H9 (cell line): ENCODE measurements at regions not wholly inside any gene's neighbourhood (a gene's known extent, or its start where the extent isn't known, plus 50 kb on each side); places are given as distances from the start of the nearest gene placed in this dataset.

Source experiments
- DNase-seq: peaks from one replicate; pipeline ENCODE4 v3.0.0-alpha.2; 2017
- H2AFZ ChIP-seq: one replicate; pipeline ENCODE4 v1.6.1; 2013; ENCODE audit warnings: mild to moderate bottlenecking, low read length, control low read depth, moderate library complexity
- H2AK5ac ChIP-seq: 2 replicates; pipeline ENCODE4 v1.6.1; 2013; ENCODE audit warnings: low read length, control low read depth, mixed read lengths; ENCODE audit not compliant: insufficient read length
- H2BK120ac ChIP-seq: one replicate; pipeline ENCODE4 v1.6.1; 2013; ENCODE audit warnings: low read depth, mild to moderate bottlenecking, low read length, control low read depth, inconsistent platforms; ENCODE audit not compliant: poor library complexity, severe bottlenecking
- H2BK12ac ChIP-seq: 2 replicates; pipeline ENCODE4 v1.6.1; 2013; ENCODE audit warnings: low read length, control low read depth, mixed read lengths, low read depth; ENCODE audit not compliant: insufficient read length
- H2BK15ac ChIP-seq: 2 replicates; pipeline ENCODE4 v1.6.1; 2013; ENCODE audit warnings: low read depth, low read length, control low read depth
- H2BK20ac ChIP-seq: one replicate; pipeline ENCODE4 v1.6.1; 2013; ENCODE audit warnings: low read depth, mild to moderate bottlenecking, low read length, control low read depth, inconsistent platforms; ENCODE audit not compliant: poor library complexity, severe bottlenecking
- H2BK5ac ChIP-seq: 2 replicates; pipeline ENCODE4 v1.6.1; 2013; ENCODE audit warnings: low read length, control low read depth, mixed read lengths; ENCODE audit not compliant: insufficient read length
- H3K14ac ChIP-seq: 2 replicates; pipeline ENCODE4 v1.6.1; 2013; ENCODE audit warnings: low read length, control low read depth; ENCODE audit not compliant: insufficient read depth
- H3K18ac ChIP-seq: 2 replicates; pipeline ENCODE4 v1.6.1; 2013; ENCODE audit warnings: low read depth, mild to moderate bottlenecking, mixed read lengths, low read length, control low read depth; ENCODE audit not compliant: insufficient read length
- H3K23ac ChIP-seq: 2 replicates; pipeline ENCODE4 v1.6.1; 2013; ENCODE audit warnings: low read length, control low read depth, mixed read lengths, low read depth; ENCODE audit not compliant: insufficient read length
- H3K23me2 ChIP-seq: 2 replicates; pipeline ENCODE4 v1.6.1; 2013; ENCODE audit warnings: low read depth, mild to moderate bottlenecking, mixed read lengths, low read length, control low read depth; ENCODE audit not compliant: insufficient read length, poor library complexity, severe bottlenecking
- H3K27ac ChIP-seq: 2 replicates; pipeline ENCODE4 v1.5.1; 2013; ENCODE audit warnings: low read length, control low read depth, mixed read lengths, low read depth; ENCODE audit not compliant: insufficient read length
- H3K27me3 ChIP-seq: 2 replicates; pipeline ENCODE4 v1.6.1; 2013; ENCODE audit warnings: low read length, control low read depth, inconsistent platforms; ENCODE audit not compliant: insufficient read depth
- H3K4ac ChIP-seq: 2 replicates; pipeline ENCODE4 v1.6.1; 2013; ENCODE audit warnings: low read depth, mild to moderate bottlenecking, control low read depth, inconsistent platforms, low read length, moderate library complexity
- H3K4me1 ChIP-seq: 2 replicates; pipeline ENCODE4 v1.6.1; 2013; ENCODE audit warnings: low read length, control low read depth, inconsistent platforms; ENCODE audit not compliant: insufficient read depth
- H3K4me2 ChIP-seq: 2 replicates; pipeline ENCODE4 v1.6.1; 2013; ENCODE audit warnings: low read length, control low read depth, mixed read lengths; ENCODE audit not compliant: insufficient read length, insufficient read depth
- H3K56ac ChIP-seq: 2 replicates; pipeline ENCODE4 v1.6.1; 2013; ENCODE audit warnings: low read depth, mild to moderate bottlenecking, mixed read lengths, low read length, control low read depth; ENCODE audit not compliant: insufficient read length
- H3K79me1 ChIP-seq: 2 replicates; pipeline ENCODE4 v1.6.1; 2013; ENCODE audit warnings: low read depth, mild to moderate bottlenecking, moderate library complexity, low read length, control low read depth, inconsistent platforms; ENCODE audit not compliant: insufficient read depth, poor library complexity, severe bottlenecking
- H3K79me2 ChIP-seq: 2 replicates; pipeline ENCODE4 v1.6.1; 2013; ENCODE audit warnings: low read length, control low read depth, inconsistent platforms; ENCODE audit not compliant: insufficient read depth
- H3K9ac ChIP-seq: 2 replicates; pipeline ENCODE4 v1.6.1; 2013; ENCODE audit warnings: low read length, control low read depth, mixed read lengths; ENCODE audit not compliant: insufficient read length; ENCODE audit errors: extremely low read depth
- H3K9me3 ChIP-seq: one replicate; pipeline ENCODE4 v1.6.1; 2013; ENCODE audit warnings: low read depth, low read length, inconsistent platforms; ENCODE audit not compliant: control insufficient read depth
- H3T11ph ChIP-seq: one replicate; pipeline ENCODE4 v1.6.1; 2013; ENCODE audit warnings: mild to moderate bottlenecking, low read length, control low read depth, inconsistent platforms
- H4K20me1 ChIP-seq: one replicate; pipeline ENCODE4 v1.6.1; 2013; ENCODE audit not compliant: control insufficient read depth, insufficient read length, insufficient read depth
- H4K5ac ChIP-seq: 2 replicates; pipeline ENCODE4 v1.6.1; 2013; ENCODE audit warnings: low read depth, mild to moderate bottlenecking, mixed read lengths, low read length, control low read depth; ENCODE audit not compliant: insufficient read length
- H4K8ac ChIP-seq: replicated peaks from 2 replicates; pipeline ENCODE4 v1.6.1; 2013; ENCODE audit warnings: low read length, control low read depth, mixed read lengths, low read depth; ENCODE audit not compliant: insufficient read length
- H4K91ac ChIP-seq: 2 replicates; pipeline ENCODE4 v1.6.1; 2013; ENCODE audit warnings: low read depth, mild to moderate bottlenecking, moderate library complexity, mixed read lengths, low read length, control low read depth; ENCODE audit not compliant: insufficient read length
- H3K27ac Mint-ChIP-seq, 3 experiments: 2 replicates in 2 of 3; 3 replicates in 1 of 3; pipeline ENCODE4 v1.8.0; 2020 to 2021; ENCODE audit warnings: mixed read lengths in 3 of 3, mild to moderate bottlenecking in 1 of 3, moderate library complexity in 1 of 3
- H3K27me3 Mint-ChIP-seq: 2 replicates; pipeline ENCODE4 v1.8.0; 2021; ENCODE audit warnings: low read depth, mild to moderate bottlenecking, moderate library complexity, mixed read lengths
- H3K36me3 Mint-ChIP-seq, 3 experiments: 2 replicates in 2 of 3; 3 replicates in 1 of 3; pipeline ENCODE4 v1.8.0; 2020 to 2021; ENCODE audit warnings: low read depth in 3 of 3, mixed read lengths in 3 of 3; ENCODE audit not compliant: insufficient read depth in 1 of 3
- H3K4me1 Mint-ChIP-seq, 2 experiments: 2 replicates each; pipeline ENCODE4 v1.8.0; 2020; ENCODE audit warnings: mixed read lengths in 2 of 2
- H3K4me3 Mint-ChIP-seq, 2 experiments: 2 replicates in 1 of 2; 3 replicates in 1 of 2; pipeline ENCODE4 v1.8.0; 2020 to 2021; ENCODE audit warnings: mild to moderate bottlenecking in 2 of 2, mixed read lengths in 2 of 2, moderate library complexity in 1 of 2
- H3K9me3 Mint-ChIP-seq, 2 experiments: 2 replicates in 1 of 2; 3 replicates in 1 of 2; pipeline ENCODE4 v1.8.0; 2020; ENCODE audit warnings: mild to moderate bottlenecking in 2 of 2, mixed read lengths in 2 of 2, moderate library complexity in 1 of 2
- CTCF ChIP-seq: fragments of 200-600 bp; sonication (generic); conservative IDR thresholded peaks from 3 replicates; pipeline ENCODE4 v1.8.0; 2021; ENCODE audit warnings: antibody characterized with exemption, mild to moderate bottlenecking

GRCh38 chr3:153921826-153922225 is 199.4 kb upstream of the ARHGEF26 start:
- Mint-ChIP-seq H3K27me3 (no peaks in the 10 kb centered on the region), H3K4me1 (no peaks in the 10 kb centered on the region), H3K9me3 (no peaks in the 10 kb centered on the region; a peak in 3 of 5 replicates), H3K4me3 (no peak overlapping the region), H3K27ac (no peak overlapping the region), H3K36me3 (no peaks in the 10 kb centered on the region)
- Histone ChIP-seq H3T11ph (no peak overlapping the region), H4K20me1 (no peaks in the 10 kb centered on the region), H2BK5ac (no peak overlapping the region), H3K4me2 (no peak overlapping the region), H2BK12ac (no peak overlapping the region), H3K79me2 (no peaks in the 10 kb centered on the region), H3K23ac (no peak overlapping the region), H2BK120ac (no peak overlapping the region), H3K14ac (no peak overlapping the region), H4K91ac (no peak overlapping the region), H4K8ac (no peak overlapping the region), H2AFZ (no peak overlapping the region), H3K27me3 (no peaks in the 10 kb centered on the region), H3K9ac (no peak overlapping the region), H2BK20ac (no peak overlapping the region), H2BK15ac (no peak overlapping the region), H3K9me3 (no peaks in the 10 kb centered on the region), H3K27ac (no peak overlapping the region), H3K56ac (no peak overlapping the region), H4K5ac (no peak overlapping the region), H2AK5ac (no peak overlapping the region), H3K79me1 (no peaks in the 10 kb centered on the region), H3K4ac (no peak overlapping the region), H3K4me1 (no peaks in the 10 kb centered on the region), H3K18ac (no peak overlapping the region), H3K23me2 (no peaks in the 10 kb centered on the region)
- no peak for DNase-seq
- no peak for TF ChIP-seq CTCF
